ENCODE measurements at regions not wholly inside any gene's neighbourhood (a gene's known extent, or its start where the extent isn't known, plus 50 kb on each side); places are given as distances from the start of the nearest gene placed in this dataset.
A peak's percentile ranks its signal among the peaks of the same experiment; 100 is the strongest.
"Not testable (repeated sequence)": the region's sequence is repeated elsewhere in the genome, so short reads cannot be mapped to it uniquely, and the experiment has no call there.

DNA sequence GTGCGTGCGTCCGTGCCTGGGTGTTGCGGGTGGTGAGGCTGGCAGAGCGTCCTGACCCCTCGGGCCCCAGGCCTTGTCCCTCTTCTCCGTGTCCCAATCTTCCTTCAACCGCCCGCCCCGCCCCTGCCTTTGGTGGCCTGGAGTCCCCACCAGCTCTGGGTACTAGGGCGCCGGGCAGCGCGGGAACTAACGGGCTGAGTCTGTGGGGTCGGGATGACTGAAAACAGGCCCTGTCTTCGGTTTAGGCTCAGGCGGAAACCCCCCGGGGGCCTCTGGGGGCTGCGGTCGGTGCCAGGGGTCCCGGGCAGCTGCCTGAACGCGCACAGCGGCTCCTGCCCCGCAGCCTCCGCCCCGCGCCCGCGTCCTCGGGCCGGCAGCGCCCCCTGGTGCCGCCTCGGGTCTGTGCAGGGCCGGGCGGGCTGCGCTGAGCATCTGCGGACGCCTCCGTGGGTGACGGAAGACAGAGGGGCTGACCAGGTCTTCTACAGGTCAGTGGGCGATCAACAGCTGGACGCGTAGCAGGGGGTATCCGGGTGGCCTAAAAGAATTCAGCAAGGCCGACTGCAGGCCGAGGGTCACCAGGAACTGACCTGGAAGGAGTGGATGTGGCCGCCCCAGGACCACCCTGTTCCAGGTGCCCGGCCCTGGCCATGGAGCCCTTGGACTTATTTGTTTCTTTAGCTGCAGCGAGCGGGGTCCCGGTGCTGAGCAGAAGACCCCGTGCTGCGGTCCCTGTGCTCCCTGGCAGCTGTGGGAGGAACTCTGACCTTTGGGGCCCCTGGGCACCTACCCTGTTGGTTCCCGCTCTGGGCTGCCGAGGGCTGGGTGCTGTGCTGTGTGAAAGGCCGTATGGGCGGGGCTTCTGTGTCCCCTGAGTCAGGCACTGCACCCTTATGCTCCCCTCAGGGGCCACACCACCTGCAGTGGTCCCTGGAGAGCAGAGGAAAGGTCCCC is 130.2 kb upstream of the LPCAT1 start:
- peak; percentile 64 for TF ChIP-seq CTCF (IDR thresholded peaks at IDR 0.05; ENCODE audit: borderline replicate concordance)
- Histone ChIP-seq H3K27me3 (ENCODE audit: low read depth) (peaks cover 90% of the 10 kb centered on the region), H3K4me3 (peak overlapping the region; percentile 36)
- H3K27ac ChIP-seq (replicated peaks); H3K36me3 ChIP-seq; intact Hi-C loops (cut with micrococcal nuclease); DNase-seq; H3K4me1 ChIP-seq; H3K9me3 ChIP-seq (replicated peaks): not testable (repeated sequence)

GRCh38 chr5:1652873-1653697 is 129.3 kb upstream of the LPCAT1 start:
- no peak for DNase-seq
- no peaks in the 10 kb centered on the region for H3K36me3 ChIP-seq
- peak overlapping the region; percentile 36 for H3K4me3 ChIP-seq
- no peaks in the 10 kb centered on the region for H3K9me3 ChIP-seq (replicated peaks)
- no peak for TF ChIP-seq CTCF (IDR thresholded peaks at IDR 0.05; ENCODE audit: borderline replicate concordance)
- intact Hi-C loops (cut with micrococcal nuclease), result no loop called here
- no peak overlapping the region for H3K27ac ChIP-seq (replicated peaks)
- H3K27me3 ChIP-seq (ENCODE audit: low read depth), result peaks cover 87% of the 10 kb centered on the region
- H3K4me1 ChIP-seq, result peaks cover 10% of the 10 kb centered on the region

DNA sequence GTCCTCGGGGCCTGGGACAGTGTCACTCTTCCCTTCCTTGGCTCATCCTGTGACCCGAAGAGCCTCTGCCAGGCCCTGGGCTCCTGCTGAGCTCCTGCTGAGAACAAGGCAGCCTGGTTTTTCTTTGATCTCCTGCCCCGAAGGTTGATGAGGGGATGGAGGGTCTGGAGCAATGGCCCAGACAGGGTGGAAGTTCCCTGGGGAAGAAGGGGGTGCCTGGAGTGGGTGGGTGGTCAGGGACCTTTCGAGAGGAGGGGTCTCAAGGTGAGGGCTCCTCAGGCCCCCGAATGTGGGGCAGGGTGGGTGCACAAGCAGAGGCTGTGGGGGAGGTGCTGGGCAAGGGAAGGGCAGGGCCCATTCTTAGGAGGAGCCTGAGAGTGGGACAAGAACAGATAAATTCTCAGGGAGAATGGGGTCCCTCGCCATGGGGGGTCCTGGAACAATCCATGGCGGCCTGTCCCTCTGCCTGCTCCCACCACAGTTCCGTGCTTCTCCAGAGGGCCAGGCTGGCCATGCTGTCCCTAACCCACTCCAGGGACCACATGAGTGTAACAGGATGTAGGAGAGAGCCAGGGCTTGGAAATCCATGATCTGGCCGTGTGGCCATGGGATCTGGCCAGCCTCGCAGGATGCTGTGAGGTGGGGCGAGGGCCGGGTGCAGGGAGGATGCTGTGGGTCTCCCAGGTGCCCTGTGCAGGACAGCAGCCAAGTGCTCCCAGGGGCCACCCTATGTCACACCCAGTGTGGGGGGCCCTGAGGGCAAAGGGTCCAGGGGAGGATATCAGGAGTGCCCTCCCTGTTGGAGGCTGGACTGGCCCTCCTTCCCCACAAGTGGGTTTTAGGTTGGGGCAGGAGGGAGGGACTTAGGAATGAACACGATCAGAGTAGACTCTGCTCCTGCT is 128.5 kb upstream of the LPCAT1 start:
- DNase-seq, result no peak
- H3K27ac ChIP-seq (replicated peaks), result no peak overlapping the region
- no peaks in the 10 kb centered on the region for H3K36me3 ChIP-seq
- no peak overlapping the region for H3K4me3 ChIP-seq
- no peaks in the 10 kb centered on the region for H3K9me3 ChIP-seq (replicated peaks)
- no peak for TF ChIP-seq CTCF (IDR thresholded peaks at IDR 0.05; ENCODE audit: borderline replicate concordance)
- intact Hi-C loops (cut with micrococcal nuclease), result no loop called here
- peaks cover 87% of the 10 kb centered on the region for H3K27me3 ChIP-seq (ENCODE audit: low read depth)
- H3K4me1 ChIP-seq, result peaks cover 10% of the 10 kb centered on the region

- H3K27ac ChIP-seq (replicated peaks), result no peak overlapping the region
- intact Hi-C loops (cut with micrococcal nuclease), result no loop called here
- peaks cover 77% of the 10 kb centered on the region for H3K27me3 ChIP-seq (ENCODE audit: low read depth)
- H3K9me3 ChIP-seq (replicated peaks), result no peaks in the 10 kb centered on the region
- no peaks in the 10 kb centered on the region for H3K36me3 ChIP-seq
- no peak overlapping the region for H3K4me3 ChIP-seq
- peaks cover 10% of the 10 kb centered on the region for H3K4me1 ChIP-seq
- no peak for DNase-seq
- TF ChIP-seq CTCF (IDR thresholded peaks at IDR 0.05; ENCODE audit: borderline replicate concordance), result no peak
Observed at GRCh38 chr5:1651250-1651649, 127.5 kb upstream of the LPCAT1 start.

DNA sequence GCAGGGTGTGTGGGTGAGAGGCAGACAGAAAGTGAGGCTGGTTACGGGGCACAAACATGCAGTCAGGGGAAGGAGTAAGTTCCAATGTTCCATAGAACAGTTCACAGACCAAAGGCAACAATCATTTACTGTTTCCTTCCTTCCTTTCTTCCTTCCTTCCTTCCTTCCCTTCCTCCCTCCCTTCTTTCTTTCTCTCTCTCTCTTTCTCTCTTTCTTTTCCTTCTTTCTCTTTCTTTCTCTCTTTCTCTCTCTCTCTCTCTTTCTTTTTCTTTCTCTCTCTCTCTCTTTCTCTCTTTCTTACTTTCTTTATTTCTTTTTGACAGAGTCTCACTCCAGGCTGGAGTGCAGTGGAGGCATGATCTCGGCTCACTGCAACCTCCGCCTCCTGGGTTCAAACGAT is 125.8 kb upstream of the LPCAT1 start:
- Histone ChIP-seq H3K36me3 (no peaks in the 10 kb centered on the region), H3K27ac (replicated peaks) (no peak overlapping the region), H3K4me1 (peaks cover 15% of the 10 kb centered on the region), H3K27me3 (ENCODE audit: low read depth) (peaks cover 65% of the 10 kb centered on the region), H3K9me3 (replicated peaks) (no peaks in the 10 kb centered on the region), H3K4me3 (no peak overlapping the region)
- no peak for DNase-seq
- no peak for TF ChIP-seq CTCF (IDR thresholded peaks at IDR 0.05; ENCODE audit: borderline replicate concordance)
- intact Hi-C loops (cut with micrococcal nuclease), result no loop called here
